GM18505 (cell line): ENCODE measurements at regions not wholly inside any gene's neighbourhood (a gene's known extent, or its start where the extent isn't known, plus 50 kb on each side); places are given as distances from the start of the nearest gene placed in this dataset.

Experiments
- ATAC-seq: cut with Tn5 transposase; IDR thresholded peaks from one replicate; pipeline ENCODE4 v1.9.1; 2021; ENCODE audit not compliant: unreplicated experiment
- POLR2A ChIP-seq: IDR thresholded peaks from 4 replicates; pipeline ENCODE4 v1.6.1; 2011; ENCODE audit warnings: borderline replicate concordance; ENCODE audit not compliant: insufficient read depth, insufficient read length; ENCODE audit errors: extremely low read depth

- no peak for ATAC-seq
- TF ChIP-seq POLR2A: no peak
Measured at GRCh38 chr7:118711688-118712087, 487.2 kb downstream of the ANKRD7 start.

GRCh38 chr7:118713039-118713438 lies 488.5 kb downstream of the ANKRD7 start:
- no peak for TF ChIP-seq POLR2A
- no peak for ATAC-seq

- ATAC-seq: no peak
- no peak for TF ChIP-seq POLR2A
Measured at GRCh38 chr7:118720632-118721031, 496.1 kb downstream of the ANKRD7 start.

GRCh38 chr7:118731854-118732253 lies 507.4 kb downstream of the ANKRD7 start:
- no peak for TF ChIP-seq POLR2A
- ATAC-seq: no peak

GRCh38 chr7:118734541-118734940 lies 510.0 kb downstream of the ANKRD7 start:
- no peak for TF ChIP-seq POLR2A
- no peak for ATAC-seq

- TF ChIP-seq POLR2A: no peak
- no peak for ATAC-seq
Measured at GRCh38 chr7:118735441-118735840, 510.9 kb downstream of the ANKRD7 start.

- no peak for TF ChIP-seq POLR2A
- ATAC-seq: no peak
Measured at GRCh38 chr7:118737935-118738334, 513.4 kb downstream of the ANKRD7 start.

- no peak for ATAC-seq
- no peak for TF ChIP-seq POLR2A
Measured at GRCh38 chr7:118745927-118746326, 521.4 kb downstream of the ANKRD7 start.

GRCh38 chr7:118747473-118747872 lies 523.0 kb downstream of the ANKRD7 start:
- ATAC-seq: no peak
- no peak for TF ChIP-seq POLR2A

GRCh38 chr7:118753479-118753878 lies 529.0 kb downstream of the ANKRD7 start:
- TF ChIP-seq POLR2A: no peak
- no peak for ATAC-seq

- ATAC-seq: no peak
- TF ChIP-seq POLR2A: no peak
Measured at GRCh38 chr7:118754608-118755007, 530.1 kb downstream of the ANKRD7 start.

- no peak for TF ChIP-seq POLR2A
- ATAC-seq: no peak
Measured at GRCh38 chr7:118755067-118755625, 530.6 kb downstream of the ANKRD7 start.

- ATAC-seq: no peak
- no peak for TF ChIP-seq POLR2A
Measured at GRCh38 chr7:118757066-118757465, 532.6 kb downstream of the ANKRD7 start.

GRCh38 chr7:118758582-118758981 lies 534.1 kb downstream of the ANKRD7 start:
- no peak for TF ChIP-seq POLR2A
- no peak for ATAC-seq

- ATAC-seq: no peak
- no peak for TF ChIP-seq POLR2A
Measured at GRCh38 chr7:118759921-118760320, 535.4 kb downstream of the ANKRD7 start.
